Activated CD4-positive, alpha-beta T cell treated with anti-CD3 and anti-CD28 coated beads for 36 hours (primary cell): ENCODE measurements at regions not wholly inside any gene's neighbourhood (a gene's known extent, or its start where the extent isn't known, plus 50 kb on each side); places are given as distances from the start of the nearest gene placed in this dataset.
"Not testable (repeated sequence)": the region's sequence is repeated elsewhere in the genome, so short reads cannot be mapped to it uniquely, and the experiment has no call there.

Experiments used
- ATAC-seq: fragments of 200-7000 bp; cut with Tn5 transposase; one replicate; pipeline ENCODE4 v1.10.0; 2021; ENCODE audit warnings: mild to moderate bottlenecking, moderate library complexity
- CTCF ChIA-PET: fragments of 350-600 bp; sonication (Branson Sonifier 250); formaldehyde crosslinking; loops from one replicate; lab custom pipeline; 2021; ENCODE audit warnings: antibody characterized with exemption; lab: Charles Lee
- POLR2A ChIA-PET: fragments of 350-600 bp; sonication (Branson Sonifier 250); formaldehyde crosslinking; loops from one replicate; lab custom pipeline; 2021; ENCODE audit warnings: antibody characterized with exemption, inconsistent platforms; lab: Charles Lee
- DNase-seq: peaks from one replicate; pipeline ENCODE4 v3.0.0-alpha.2; 2020
- H3K27ac Mint-ChIP-seq: one replicate; pipeline ENCODE4 v1.8.0; 2021; ENCODE audit warnings: mixed read lengths
- H3K27me3 Mint-ChIP-seq: one replicate; pipeline ENCODE4 v1.8.0; 2021; ENCODE audit warnings: mixed read lengths
- H3K36me3 Mint-ChIP-seq: one replicate; pipeline ENCODE4 v1.8.0; 2021; ENCODE audit warnings: low read depth, mixed read lengths
- H3K4me1 Mint-ChIP-seq: one replicate; pipeline ENCODE4 v1.8.0; 2021; ENCODE audit warnings: mixed read lengths
- H3K4me3 Mint-ChIP-seq: one replicate; pipeline ENCODE4 v1.8.0; 2021; ENCODE audit warnings: mild to moderate bottlenecking, moderate library complexity, mixed read lengths
- H3K9me3 Mint-ChIP-seq: one replicate; pipeline ENCODE4 v1.8.0; 2021; ENCODE audit warnings: low read depth, mixed read lengths
- intact Hi-C, 2 experiments: fragments of 100-400 bp; cut with DNase I in 1 of 2; cut with micrococcal nuclease in 1 of 2; formaldehyde crosslinking; loops; one replicate each; pipeline versions ENCODE4 v1.14.2 to v1.15.1; 2022 to 2024; cut with DNase I, micrococcal nuclease

GRCh38 chr7:96792115-96792514 lies 82.5 kb upstream of the SEM1 start:
- DNase-seq (no peak), ATAC-seq (no peak)
- Mint-ChIP-seq H3K36me3 (no peaks in the 10 kb centered on the region), H3K27me3 (peaks cover 12% of the 10 kb centered on the region), H3K4me1 (no peaks in the 10 kb centered on the region), H3K9me3 (no peaks in the 10 kb centered on the region), H3K4me3 (no peak overlapping the region), H3K27ac (no peak overlapping the region)
- POLR2A ChIA-PET, result no interaction called here
- intact Hi-C loops, result no loop called here
- CTCF ChIA-PET, result no interaction called here

DNA sequence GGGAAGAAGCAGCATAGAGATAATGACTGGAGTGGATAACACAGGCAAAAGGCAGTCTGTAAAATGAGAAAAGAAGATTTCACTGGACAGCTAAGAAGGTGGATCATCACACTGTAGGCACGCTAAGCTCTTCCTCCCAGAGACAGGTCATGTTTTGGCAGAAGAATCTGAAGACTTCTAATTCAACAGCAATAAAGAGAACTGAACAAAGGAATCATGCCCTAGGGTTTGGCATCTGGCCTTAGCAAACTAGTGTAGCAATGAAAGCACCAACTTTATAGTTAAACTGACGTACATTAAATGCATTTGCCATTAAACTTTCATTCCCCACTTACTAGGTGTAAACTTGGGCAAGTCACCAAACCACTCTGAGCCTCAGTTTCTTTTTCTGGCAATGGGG lies 84.4 kb upstream of the SEM1 start:
- H3K4me3 Mint-ChIP-seq, result no peak overlapping the region

GRCh38 chr7:96800122-96800521 lies 90.5 kb upstream of the SEM1 start:
- Mint-ChIP-seq H3K9me3 (no peaks in the 10 kb centered on the region), H3K36me3 (no peaks in the 10 kb centered on the region), H3K27ac (no peak overlapping the region), H3K4me3 (no peak overlapping the region), H3K4me1 (no peaks in the 10 kb centered on the region), H3K27me3 (peaks cover 27% of the 10 kb centered on the region)
- DNase-seq, result no peak
- no peak for ATAC-seq
- ChIA-PET POLR2A (no interaction called here), CTCF (no interaction called here)
- intact Hi-C loops, result no loop called here

More for the DNA sequence above, 84.4 kb upstream of the SEM1 start:
- Mint-ChIP-seq H3K27me3 (peaks cover 18% of the 10 kb centered on the region), H3K4me1 (no peaks in the 10 kb centered on the region), H3K9me3 (no peaks in the 10 kb centered on the region), H3K36me3 (no peaks in the 10 kb centered on the region), H3K27ac (no peak overlapping the region)
- POLR2A ChIA-PET, result no interaction called here
- CTCF ChIA-PET, result no interaction called here
- no peak for DNase-seq
- no peak for ATAC-seq
- intact Hi-C loops, result no loop called here

DNA sequence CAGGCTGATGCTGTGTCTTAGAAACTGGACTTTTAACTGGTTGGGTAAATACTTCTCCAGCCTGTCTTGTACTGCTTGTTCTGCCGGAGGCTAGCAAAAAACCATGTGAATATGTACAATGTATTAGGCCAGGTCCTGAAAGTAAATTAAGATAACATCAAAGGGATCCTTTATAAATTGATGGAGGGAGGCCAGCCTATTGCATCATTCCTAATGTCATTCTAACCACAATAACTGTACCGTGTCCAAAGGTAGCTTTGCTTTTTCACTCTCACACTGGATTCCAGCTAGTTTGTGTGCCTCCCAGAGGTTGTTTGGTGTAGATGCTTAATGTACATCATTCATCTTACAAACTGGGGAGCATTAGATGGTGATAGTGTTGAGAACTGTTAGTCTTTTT lies 91.2 kb upstream of the SEM1 start:
- no peak for DNase-seq
- peaks cover 27% of the 10 kb centered on the region for H3K27me3 Mint-ChIP-seq
- no peaks in the 10 kb centered on the region for H3K36me3 Mint-ChIP-seq
- H3K9me3 Mint-ChIP-seq, result no peaks in the 10 kb centered on the region
- no peak for ATAC-seq
- no peak overlapping the region for H3K27ac Mint-ChIP-seq
- H3K4me3 Mint-ChIP-seq, result no peak overlapping the region
- CTCF ChIA-PET, result no interaction called here
- no peaks in the 10 kb centered on the region for H3K4me1 Mint-ChIP-seq
- POLR2A ChIA-PET, result no interaction called here
- intact Hi-C loops, result no loop called here

- ChIA-PET POLR2A (no interaction called here), CTCF (no interaction called here)
- no peak overlapping the region for H3K4me3 Mint-ChIP-seq
- ATAC-seq (no peak), DNase-seq (no peak)
- intact Hi-C loops, result no loop called here
- no peak overlapping the region for H3K27ac Mint-ChIP-seq
- no peaks in the 10 kb centered on the region for H3K36me3 Mint-ChIP-seq
- peaks cover 2% of the 10 kb centered on the region for H3K4me1 Mint-ChIP-seq
- H3K27me3 Mint-ChIP-seq, result peaks cover 37% of the 10 kb centered on the region
- H3K9me3 Mint-ChIP-seq, result peaks cover 2% of the 10 kb centered on the region
These were observed 109.6 kb upstream of the SEM1 start for GRCh38 chr7:96819111-96819700.

DNA sequence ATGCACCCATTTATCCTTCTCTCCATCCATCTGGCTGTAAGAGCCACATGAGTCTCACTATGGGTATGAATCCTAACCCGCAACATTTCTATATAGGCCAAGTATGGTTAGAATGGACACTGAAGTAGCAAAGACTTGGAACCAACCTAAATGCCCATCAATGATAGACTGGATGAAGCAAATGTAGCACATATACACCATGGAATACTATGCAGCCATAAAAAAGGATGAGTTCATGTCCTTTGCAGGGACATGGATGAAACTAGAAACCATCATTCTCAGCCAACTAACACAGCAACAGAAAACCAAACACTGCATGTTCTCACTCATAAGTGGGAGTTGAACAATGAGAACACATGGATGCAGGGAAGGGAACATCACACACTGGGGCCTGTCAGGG lies 111.5 kb upstream of the SEM1 start:
- H3K4me1 Mint-ChIP-seq, H3K36me3 Mint-ChIP-seq, ATAC-seq, POLR2A ChIA-PET, CTCF ChIA-PET, H3K9me3 Mint-ChIP-seq, H3K4me3 Mint-ChIP-seq, DNase-seq, H3K27ac Mint-ChIP-seq, intact Hi-C loops: not testable (repeated sequence)
- peaks cover 37% of the 10 kb centered on the region for H3K27me3 Mint-ChIP-seq

DNA sequence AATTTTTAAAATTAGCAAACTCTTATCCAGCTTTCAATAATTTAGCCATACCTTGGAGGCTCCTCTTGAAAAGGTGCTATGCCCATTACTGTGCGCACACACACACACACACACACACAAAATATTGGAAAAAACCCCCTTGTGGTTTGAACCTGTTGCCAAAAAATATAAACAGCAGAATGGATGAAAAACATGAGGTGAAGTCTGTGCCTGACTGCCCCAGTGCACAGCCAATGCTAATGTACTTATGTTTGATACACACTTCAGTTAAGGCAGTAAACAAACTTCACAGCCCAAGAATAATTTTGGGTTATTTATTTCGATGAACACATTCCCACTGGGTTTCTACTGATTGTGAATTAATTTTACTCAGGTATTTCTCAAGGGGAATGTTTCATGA lies 113.2 kb upstream of the SEM1 start:
- intact Hi-C loops, result loop anchor here (1.0 kb wide), 1 partner anchor 14 kb away; no protein-coding TSS in a partner anchor

DNA sequence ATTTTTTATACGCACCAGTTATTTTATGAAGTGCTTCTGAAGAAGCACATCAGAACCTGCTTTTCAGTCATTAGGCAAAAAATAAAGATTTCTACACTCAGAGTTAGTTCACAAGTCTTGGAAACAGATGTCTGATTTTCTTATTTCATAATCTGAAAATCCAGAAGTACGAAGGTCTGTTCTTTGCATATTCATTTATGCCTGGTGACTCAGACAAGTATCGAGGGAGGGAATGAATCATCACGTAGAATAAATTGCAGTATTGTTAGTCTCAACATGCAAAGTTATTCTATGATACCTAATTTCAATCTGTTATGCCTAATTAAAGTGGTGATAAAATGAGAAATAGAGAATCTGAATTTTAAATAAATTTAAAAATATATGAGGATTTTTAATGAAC lies 113.6 kb upstream of the SEM1 start:
- DNase-seq, result no peak
- Mint-ChIP-seq H3K27me3 (peaks cover 35% of the 10 kb centered on the region), H3K4me3 (no peak overlapping the region), H3K36me3 (no peaks in the 10 kb centered on the region), H3K4me1 (peaks cover 2% of the 10 kb centered on the region), H3K27ac (no peak overlapping the region), H3K9me3 (peaks cover 2% of the 10 kb centered on the region)
- POLR2A ChIA-PET, result no interaction called here
- ATAC-seq, result peak; percentile 81
- intact Hi-C loops, result loop anchor here (1.0 kb wide), 1 partner anchor 14 kb away; no protein-coding TSS in a partner anchor
- CTCF ChIA-PET, result no interaction called here

More for the DNA sequence above, 113.2 kb upstream of the SEM1 start:
- H3K4me1 Mint-ChIP-seq, result peaks cover 2% of the 10 kb centered on the region
- no peak overlapping the region for H3K27ac Mint-ChIP-seq
- no peak overlapping the region for H3K4me3 Mint-ChIP-seq
- CTCF ChIA-PET, result no interaction called here
- POLR2A ChIA-PET, result no interaction called here
- no peak for ATAC-seq
- peaks cover 32% of the 10 kb centered on the region for H3K27me3 Mint-ChIP-seq
- H3K9me3 Mint-ChIP-seq, result peaks cover 2% of the 10 kb centered on the region
- no peak for DNase-seq
- no peaks in the 10 kb centered on the region for H3K36me3 Mint-ChIP-seq

- ATAC-seq, result no peak
- Mint-ChIP-seq H3K4me1 (peaks cover 2% of the 10 kb centered on the region), H3K9me3 (peaks cover 2% of the 10 kb centered on the region), H3K4me3 (no peak overlapping the region), H3K27ac (no peak overlapping the region), H3K27me3 (peaks cover 35% of the 10 kb centered on the region), H3K36me3 (no peaks in the 10 kb centered on the region)
- ChIA-PET CTCF (no interaction called here), POLR2A (no interaction called here)
- DNase-seq, result no peak
- intact Hi-C loops, result no loop called here
These were observed 115.0 kb upstream of the SEM1 start for GRCh38 chr7:96824686-96825085.

- POLR2A ChIA-PET, result no interaction called here
- ATAC-seq, result no peak
- DNase-seq, result no peak
- Mint-ChIP-seq H3K27ac (no peak overlapping the region), H3K27me3 (peaks cover 34% of the 10 kb centered on the region), H3K36me3 (no peaks in the 10 kb centered on the region), H3K9me3 (peaks cover 2% of the 10 kb centered on the region), H3K4me3 (no peak overlapping the region), H3K4me1 (peaks cover 2% of the 10 kb centered on the region)
- intact Hi-C loops, result no loop called here
- CTCF ChIA-PET, result no interaction called here
These were observed 115.6 kb upstream of the SEM1 start for GRCh38 chr7:96825285-96825684.

GRCh38 chr7:96826089-96826488 lies 116.4 kb upstream of the SEM1 start:
- no peaks in the 10 kb centered on the region for H3K36me3 Mint-ChIP-seq
- ChIA-PET CTCF (no interaction called here), POLR2A (no interaction called here)
- H3K4me1 Mint-ChIP-seq, result peaks cover 2% of the 10 kb centered on the region
- no peak overlapping the region for H3K4me3 Mint-ChIP-seq
- H3K9me3 Mint-ChIP-seq, result peaks cover 2% of the 10 kb centered on the region
- no peak for ATAC-seq
- intact Hi-C loops, result no loop called here
- DNase-seq, result no peak
- no peak overlapping the region for H3K27ac Mint-ChIP-seq
- H3K27me3 Mint-ChIP-seq, result peaks cover 35% of the 10 kb centered on the region

- H3K27ac Mint-ChIP-seq, result no peak overlapping the region
- H3K4me3 Mint-ChIP-seq, result no peak overlapping the region
- ChIA-PET POLR2A (no interaction called here), CTCF (interaction anchor here (1.4 to 1.5 kb wide), 2 partner anchors 10 to 13 kb away, joined by 3 to 4 read pairs; no protein-coding TSS in a partner anchor)
- no peaks in the 10 kb centered on the region for H3K9me3 Mint-ChIP-seq
- DNase-seq (no peak), ATAC-seq (no peak)
- peaks cover 39% of the 10 kb centered on the region for H3K27me3 Mint-ChIP-seq
- H3K4me1 Mint-ChIP-seq, result peaks cover 2% of the 10 kb centered on the region
- H3K36me3 Mint-ChIP-seq, result no peaks in the 10 kb centered on the region
- intact Hi-C loops, result loop anchor here in 1 of 2 experiments (1.0 kb wide), 1 partner anchor 10 kb away; no protein-coding TSS in a partner anchor
These were observed 118.1 kb upstream of the SEM1 start for GRCh38 chr7:96827701-96828100.
